Endothelial cell of umbilical vein (primary cell): ENCODE measurements at regions not wholly inside any gene's neighbourhood (a gene's known extent, or its start where the extent isn't known, plus 50 kb on each side); places are given as distances from the start of the nearest gene placed in this dataset.

Source experiments
- BruUV-seq: library from RNA; stranded (reverse); fragments of 400-500 nt; replicated peaks from 2 replicates; lab custom pipeline; 2021; lab: Mats Ljungman, UMichigan
- CTCF ChIA-PET: fragments of 300-600, 350-600 bp; sonication (Branson Sonifier 250); formaldehyde crosslinking; loops from one replicate; lab custom pipeline; 2021; ENCODE audit warnings: antibody characterized with exemption, inconsistent platforms; lab: Charles Lee
- POLR2A ChIA-PET: fragments of 300-600, 350-600 bp; sonication (Branson Sonifier 250); formaldehyde crosslinking; loops from one replicate; lab custom pipeline; 2021; ENCODE audit warnings: antibody characterized with exemption, inconsistent platforms; lab: Charles Lee
- DNase-seq: peaks from one replicate; pipeline ENCODE4 v3.0.0-alpha.2; 2011; ENCODE audit warnings: low read depth, low spot score
- FAIRE-seq: peaks from 2 replicates; lab custom pipeline; 2011; peaks lifted over from hg19 to GRCh38; lab: Jason Lieb, UNC
- H2AFZ ChIP-seq: 2 replicates; pipeline ENCODE4 v1.6.0; 2012; ENCODE audit warnings: low read depth, low read length, control low read depth, inconsistent platforms
- H3K27ac ChIP-seq: 2 replicates; pipeline ENCODE4 v1.5.1; 2011; ENCODE audit warnings: low read depth, mild to moderate bottlenecking, control low read depth, low read length, moderate library complexity; ENCODE audit not compliant: insufficient read depth
- H3K27me3 ChIP-seq, 2 experiments: 2 replicates each; pipeline versions ENCODE4 v1.6.0 to v1.6.1; 2011; ENCODE audit warnings: low read length in 2 of 2, mixed read lengths in 1 of 2; ENCODE audit not compliant: control insufficient read depth in 2 of 2, insufficient read depth in 2 of 2
- H3K36me3 ChIP-seq, 2 experiments: 2 replicates in 1 of 2; 3 replicates in 1 of 2; pipeline ENCODE4 v1.5.1; 2011; ENCODE audit warnings: low read length in 2 of 2, mild to moderate bottlenecking in 1 of 2, moderate library complexity in 1 of 2; ENCODE audit not compliant: control insufficient read depth in 2 of 2, insufficient read depth in 2 of 2; ENCODE audit errors: extremely low read depth in 1 of 2
- H3K4me1 ChIP-seq: 3 replicates; pipeline ENCODE4 v1.5.1; 2011; ENCODE audit warnings: mild to moderate bottlenecking, low read length; ENCODE audit not compliant: control insufficient read depth, insufficient read depth; ENCODE audit errors: extremely low read depth
- H3K4me2 ChIP-seq: 2 replicates; pipeline ENCODE4 v1.6.1; 2011; ENCODE audit warnings: low read length, control low read depth, mixed read lengths; ENCODE audit not compliant: insufficient read depth
- H3K4me3 ChIP-seq, 3 experiments: fragments of 200-600 bp in 1 of 3; sonication (generic), shearing (Covaris generic) in 1 of 3; replicated peaks in 1 of 3; 2 replicates each; pipeline ENCODE4 v1.5.1; 2011 to 2016; ENCODE audit warnings: control low read depth in 3 of 3, low read length in 3 of 3, mild to moderate bottlenecking in 2 of 3, inconsistent platforms in 1 of 3, low read depth in 1 of 3, moderate library complexity in 1 of 3; ENCODE audit not compliant: insufficient read depth in 1 of 3
- H3K79me2 ChIP-seq: 2 replicates; pipeline ENCODE4 v1.6.0; 2012; ENCODE audit warnings: low read length, inconsistent platforms; ENCODE audit not compliant: control insufficient read depth, insufficient read depth
- H3K9ac ChIP-seq: replicated peaks from 2 replicates; pipeline ENCODE3; 2011; ENCODE audit warnings: low read length, control low read depth; ENCODE audit not compliant: insufficient read depth; ENCODE audit errors: extremely low read depth
- H3K9me1 ChIP-seq: replicated peaks from 3 replicates; pipeline ENCODE4 v1.6.0; 2011; ENCODE audit warnings: mild to moderate bottlenecking, low read length; ENCODE audit not compliant: control insufficient read depth, insufficient read depth; ENCODE audit errors: extremely low read depth
- H3K9me3 ChIP-seq: replicated peaks from 2 replicates; pipeline ENCODE4 v1.5.1; 2012; ENCODE audit warnings: low read length, inconsistent platforms; ENCODE audit not compliant: control insufficient read depth, insufficient read depth
- H4K20me1 ChIP-seq: replicated peaks from 2 replicates; pipeline ENCODE3; 2011; ENCODE audit warnings: mild to moderate bottlenecking, low read length; ENCODE audit not compliant: control insufficient read depth, insufficient read depth; ENCODE audit errors: extremely low read depth
- CTCF ChIP-seq, 2 donors: IDR thresholded peaks; 1 replicate in 1 of 2; 2 replicates in 1 of 2; pipeline ENCODE4 v1.5.1; 2011; ENCODE audit warnings: low read length in 2 of 2, mild to moderate bottlenecking in 2 of 2, moderate library complexity in 2 of 2, control low read depth in 1 of 2, inconsistent platforms in 1 of 2, low read depth in 1 of 2; ENCODE audit not compliant: insufficient read depth in 1 of 2; ENCODE audit errors: extremely low read depth in 1 of 2
- EZH2 ChIP-seq: IDR thresholded peaks from 2 replicates; pipeline ENCODE4 v1.6.1; 2012; ENCODE audit warnings: borderline replicate concordance, low read depth, mild to moderate bottlenecking, moderate library complexity, low read length, inconsistent platforms; ENCODE audit not compliant: severe bottlenecking
- FOS ChIP-seq: IDR thresholded peaks from 2 replicates; pipeline ENCODE4 v1.6.1; 2011; ENCODE audit warnings: mild to moderate bottlenecking, low read length, moderate library complexity, borderline replicate concordance; ENCODE audit not compliant: insufficient read depth
- GATA2 ChIP-seq: IDR thresholded peaks from 2 replicates; pipeline ENCODE4 v1.7.0; 2011; ENCODE audit warnings: low read depth, mild to moderate bottlenecking, moderate library complexity, mixed read lengths, low read length; ENCODE audit not compliant: insufficient read length, insufficient read depth
- JUN ChIP-seq: IDR thresholded peaks from 2 replicates; pipeline ENCODE4 v1.6.1; 2011; ENCODE audit warnings: borderline replicate concordance, low read depth; ENCODE audit not compliant: insufficient read length, insufficient read depth
- MAX ChIP-seq: IDR thresholded peaks from 2 replicates; pipeline ENCODE4 v1.6.1; 2011; ENCODE audit not compliant: insufficient read depth, insufficient read length
- MYC ChIP-seq: IDR thresholded peaks from one replicate; pipeline ENCODE4 v1.6.1; 2011; ENCODE audit warnings: mild to moderate bottlenecking, low read depth, low read length
- POLR2A ChIP-seq: IDR thresholded peaks from 2 replicates; pipeline ENCODE4 v1.6.1; 2012; ENCODE audit warnings: low read depth, mild to moderate bottlenecking, control low read depth, low read length
- POLR2AphosphoS5 ChIP-seq: IDR thresholded peaks from 2 replicates; pipeline ENCODE4 v1.6.1; 2012; ENCODE audit warnings: low read depth, mild to moderate bottlenecking, control low read depth, low read length, moderate library complexity; ENCODE audit not compliant: insufficient read depth
- dilution Hi-C: fragments of 300-500 bp; cut with MboI; formaldehyde crosslinking; loops from one replicate; pipeline ENCODE4 v1.15.0; 2019; ENCODE audit warnings: low sequenced_read_pairs; ENCODE audit not compliant: extremely low pct_ligation_motif_present
- intact Hi-C: fragments of 100-400 bp; cut with micrococcal nuclease; formaldehyde crosslinking; loops from one replicate; pipeline ENCODE4 v1.10.0; 2022

GRCh38 chr2:53509831-53510388 lies 257.7 kb upstream of the CHAC2 start:
- no peak overlapping the region for H3K4me2 ChIP-seq
- H3K79me2 ChIP-seq, result no peaks in the 10 kb centered on the region
- no peaks in the 10 kb centered on the region for H3K4me1 ChIP-seq
- CTCF ChIA-PET, result no interaction called here
- dilution Hi-C loops (no loop called here), intact Hi-C loops (no loop called here)
- POLR2A ChIA-PET, result no interaction called here
- TF ChIP-seq CTCF (IDR thresholded peaks at IDR 0.05; ENCODE audit: extremely low read depth in 1 of 2, insufficient read depth in 1 of 2, low read depth in 1 of 2, low read length in 2 of 2) (no peak), JUN (no peak), POLR2A (no peak), MYC (no peak), FOS (no peak), GATA2 (no peak), MAX (no peak), EZH2 (no peak), POLR2AphosphoS5 (no peak)
- H3K36me3 ChIP-seq, result no peaks in the 10 kb centered on the region
- no TSS peak for BruUV-seq
- no peaks in the 10 kb centered on the region for H4K20me1 ChIP-seq
- no peak overlapping the region for H3K4me3 ChIP-seq
- H3K27me3 ChIP-seq, result no peaks in the 10 kb centered on the region
- no peak overlapping the region for H3K9ac ChIP-seq
- no peak overlapping the region for H2AFZ ChIP-seq
- no peak overlapping the region for H3K27ac ChIP-seq
- FAIRE-seq (no peak), DNase-seq (no peak)
- no peaks in the 10 kb centered on the region for H3K9me1 ChIP-seq
- no peaks in the 10 kb centered on the region for H3K9me3 ChIP-seq
